ENCODE measurements at regions not wholly inside any gene's neighbourhood (a gene's known extent, or its start where the extent isn't known, plus 50 kb on each side); places are given as distances from the start of the nearest gene placed in this dataset.

DNA sequence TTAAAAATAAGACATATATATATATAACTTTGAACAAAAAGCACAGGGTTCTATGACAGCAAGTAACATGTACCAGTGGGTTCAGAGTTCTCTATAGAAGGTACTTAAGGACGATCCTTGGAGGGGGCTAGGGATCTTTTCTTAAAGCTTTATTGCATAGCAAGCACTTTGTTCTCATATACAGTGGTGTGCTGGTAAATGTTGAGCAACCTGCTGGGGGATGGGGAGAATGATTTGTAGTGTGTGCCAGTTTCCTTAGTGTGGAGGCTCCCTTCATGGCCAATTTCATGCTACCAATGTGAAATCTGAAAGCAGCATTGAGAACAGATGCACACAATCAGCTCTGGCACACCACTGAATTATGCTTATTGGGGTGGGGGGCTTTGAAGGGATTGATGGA, 69.5 kb upstream of the NFASC start:
- H3K9me3 ChIP-seq (ENCODE audit: control insufficient read depth in 2 of 2, low read length in 2 of 2) = no peaks in the 10 kb centered on the region
- no peak overlapping the region for H3K27ac ChIP-seq (ENCODE audit: low read length)
- no peak overlapping the region for H3K9ac ChIP-seq (ENCODE audit: low read length in 2 of 2)
- no peaks in the 10 kb centered on the region for H3K36me3 ChIP-seq (ENCODE audit: control insufficient read depth in 2 of 2, insufficient read depth in 2 of 2, low read length in 2 of 2)
- no peak overlapping the region for H3K4me3 ChIP-seq (ENCODE audit: low read length in 2 of 2)
- peaks cover 0 to 2% of the 10 kb centered on the region in 2 donors for H3K27me3 ChIP-seq (ENCODE audit: control insufficient read depth in 1 of 2, insufficient read depth in 2 of 2, low read length in 2 of 2)
- no peaks in the 10 kb centered on the region for H3K4me1 ChIP-seq (ENCODE audit: control insufficient read depth, insufficient read depth, low read length)

- Histone ChIP-seq H3K4me1 (ENCODE audit: control insufficient read depth, insufficient read depth, low read length) (peaks cover 6% of the 10 kb centered on the region), H3K4me3 (ENCODE audit: low read length in 2 of 2) (no peak overlapping the region), H3K27me3 (ENCODE audit: control insufficient read depth in 1 of 2, insufficient read depth in 2 of 2, low read length in 2 of 2) (peaks cover 0 to 2% of the 10 kb centered on the region in 2 donors), H3K36me3 (ENCODE audit: control insufficient read depth in 2 of 2, insufficient read depth in 2 of 2, low read length in 2 of 2) (no peaks in the 10 kb centered on the region), H3K9ac (ENCODE audit: low read length in 2 of 2) (no peak overlapping the region), H3K27ac (ENCODE audit: low read length) (no peak overlapping the region), H3K9me3 (ENCODE audit: control insufficient read depth in 2 of 2, low read length in 2 of 2) (no peaks in the 10 kb centered on the region)
Observed at GRCh38 chr1:204802401-204803175, 68.1 kb upstream of the NFASC start.

GRCh38 chr1:204803607-204804006, 67.1 kb upstream of the NFASC start:
- Histone ChIP-seq H3K4me3 (ENCODE audit: low read length in 2 of 2) (no peak overlapping the region), H3K9ac (ENCODE audit: low read length in 2 of 2) (no peak overlapping the region), H3K36me3 (ENCODE audit: control insufficient read depth in 2 of 2, insufficient read depth in 2 of 2, low read length in 2 of 2) (no peaks in the 10 kb centered on the region), H3K9me3 (ENCODE audit: control insufficient read depth in 2 of 2, low read length in 2 of 2) (no peaks in the 10 kb centered on the region), H3K27ac (ENCODE audit: low read length) (no peak overlapping the region), H3K27me3 (ENCODE audit: control insufficient read depth in 1 of 2, insufficient read depth in 2 of 2, low read length in 2 of 2) (peaks cover 0 to 2% of the 10 kb centered on the region in 2 donors), H3K4me1 (ENCODE audit: control insufficient read depth, insufficient read depth, low read length) (peaks cover 10% of the 10 kb centered on the region)

DNA sequence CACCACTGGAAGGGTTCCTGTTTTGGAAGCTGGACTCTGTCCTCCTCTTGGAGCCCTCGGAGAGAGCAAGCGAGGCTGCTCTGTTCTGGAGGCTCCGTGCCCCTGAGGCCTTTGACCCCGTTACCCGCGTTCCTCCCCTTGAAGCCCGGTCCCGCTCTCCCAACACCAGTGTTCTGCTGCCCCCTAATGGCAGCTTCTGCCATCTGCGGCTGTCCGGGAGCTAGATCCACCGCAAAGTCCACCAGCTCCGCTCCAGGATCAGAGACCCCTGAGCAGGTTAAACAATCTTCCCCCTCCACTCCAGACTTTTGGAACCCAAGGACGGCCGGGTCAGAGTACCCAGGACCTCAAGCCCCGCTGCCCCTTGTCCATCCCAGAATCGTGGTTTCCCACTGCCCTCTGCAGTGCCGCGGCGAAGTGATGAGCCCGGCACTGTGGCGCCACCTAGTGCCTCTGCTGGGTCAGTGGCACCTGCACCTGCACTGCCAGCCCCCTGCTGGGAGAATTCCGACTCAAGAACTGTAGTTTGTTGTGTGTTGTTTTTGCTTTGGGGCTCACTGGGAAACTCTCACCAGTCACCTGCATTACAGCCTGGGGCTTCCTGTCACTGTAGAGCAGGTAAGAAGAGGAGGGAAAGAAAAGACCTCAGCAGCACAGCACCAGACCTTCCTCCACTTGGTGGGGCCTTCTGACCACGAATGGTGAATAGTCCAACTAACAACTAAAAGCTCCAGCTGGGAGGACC, 63.5 kb upstream of the NFASC start:
- H3K27ac ChIP-seq (ENCODE audit: low read length) = no peak overlapping the region
- H3K36me3 ChIP-seq (ENCODE audit: control insufficient read depth in 2 of 2, insufficient read depth in 2 of 2, low read length in 2 of 2) = no peaks in the 10 kb centered on the region
- no peak overlapping the region for H3K9ac ChIP-seq (ENCODE audit: low read length in 2 of 2)
- H3K4me1 ChIP-seq (ENCODE audit: control insufficient read depth, insufficient read depth, low read length) = peaks cover 10% of the 10 kb centered on the region
- no peaks in the 10 kb centered on the region for H3K9me3 ChIP-seq (ENCODE audit: control insufficient read depth in 2 of 2, low read length in 2 of 2)
- no peaks in the 10 kb centered on the region for H3K27me3 ChIP-seq (ENCODE audit: control insufficient read depth in 1 of 2, insufficient read depth in 2 of 2, low read length in 2 of 2)
- peak overlapping the region; percentile 76 to 78 for H3K4me3 ChIP-seq (ENCODE audit: low read length in 2 of 2)

DNA sequence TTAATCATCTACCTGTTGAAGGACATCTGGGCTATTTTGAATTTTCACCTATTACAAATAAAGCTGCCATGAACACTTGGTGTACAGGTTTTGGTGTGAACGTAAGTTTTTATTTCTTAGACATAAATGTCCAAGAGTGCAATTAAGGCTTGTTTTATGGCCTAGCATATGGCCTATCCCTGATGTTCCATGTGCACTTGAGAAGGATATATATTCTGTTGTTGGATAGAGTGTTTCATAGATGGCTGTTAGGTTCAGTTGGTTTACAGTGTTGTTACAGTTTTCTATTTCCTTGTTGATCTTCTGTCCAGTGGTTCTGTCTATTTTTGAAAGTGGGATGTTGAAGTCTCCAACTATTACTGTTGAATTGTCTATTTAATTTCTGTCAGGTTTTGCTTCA, 61.2 kb upstream of the NFASC start:
- Histone ChIP-seq H3K36me3 (ENCODE audit: control insufficient read depth in 2 of 2, insufficient read depth in 2 of 2, low read length in 2 of 2) (no peaks in the 10 kb centered on the region), H3K9ac (ENCODE audit: low read length in 2 of 2) (no peak overlapping the region), H3K27me3 (ENCODE audit: control insufficient read depth in 1 of 2, insufficient read depth in 2 of 2, low read length in 2 of 2) (no peaks in the 10 kb centered on the region), H3K4me3 (ENCODE audit: low read length in 2 of 2) (no peak overlapping the region), H3K4me1 (ENCODE audit: control insufficient read depth, insufficient read depth, low read length) (peaks cover 22% of the 10 kb centered on the region), H3K9me3 (ENCODE audit: control insufficient read depth in 2 of 2, low read length in 2 of 2) (no peaks in the 10 kb centered on the region), H3K27ac (ENCODE audit: low read length) (no peak overlapping the region)

DNA sequence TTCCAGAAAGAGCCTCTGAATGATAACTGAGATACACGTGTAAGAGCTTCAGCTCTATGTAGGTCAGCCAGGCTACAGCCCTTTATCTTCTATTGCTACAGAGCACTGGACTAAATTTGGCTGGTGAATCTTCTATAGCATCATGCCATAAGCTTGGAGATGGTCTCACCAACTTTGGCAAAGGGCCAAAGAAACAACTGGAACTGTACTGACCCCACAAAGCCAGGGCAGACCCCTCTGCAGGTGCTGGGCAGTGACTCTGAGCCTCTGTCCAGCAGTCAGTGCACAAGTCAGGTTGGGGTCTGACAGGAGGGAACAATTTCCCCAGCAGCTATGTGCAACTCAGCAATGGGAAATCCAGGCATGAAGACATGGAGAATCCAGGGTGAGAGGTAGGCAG, 57.8 kb upstream of the NFASC start:
- Histone ChIP-seq H3K9me3 (ENCODE audit: control insufficient read depth in 2 of 2, low read length in 2 of 2) (no peaks in the 10 kb centered on the region), H3K4me1 (ENCODE audit: control insufficient read depth, insufficient read depth, low read length) (peaks cover 22% of the 10 kb centered on the region), H3K9ac (ENCODE audit: low read length in 2 of 2) (no peak overlapping the region), H3K27me3 (ENCODE audit: control insufficient read depth in 1 of 2, insufficient read depth in 2 of 2, low read length in 2 of 2) (no peaks in the 10 kb centered on the region), H3K36me3 (ENCODE audit: control insufficient read depth in 2 of 2, insufficient read depth in 2 of 2, low read length in 2 of 2) (no peaks in the 10 kb centered on the region), H3K4me3 (ENCODE audit: low read length in 2 of 2) (no peak overlapping the region), H3K27ac (ENCODE audit: low read length) (no peak overlapping the region)

- Histone ChIP-seq H3K9ac (ENCODE audit: low read length in 2 of 2) (no peak overlapping the region), H3K4me1 (ENCODE audit: control insufficient read depth, insufficient read depth, low read length) (peaks cover 22% of the 10 kb centered on the region), H3K27ac (ENCODE audit: low read length) (peak overlapping the region; percentile 31), H3K9me3 (ENCODE audit: control insufficient read depth in 2 of 2, low read length in 2 of 2) (no peaks in the 10 kb centered on the region), H3K36me3 (ENCODE audit: control insufficient read depth in 2 of 2, insufficient read depth in 2 of 2, low read length in 2 of 2) (no peaks in the 10 kb centered on the region), H3K4me3 (ENCODE audit: low read length in 2 of 2) (no peak overlapping the region), H3K27me3 (ENCODE audit: control insufficient read depth in 1 of 2, insufficient read depth in 2 of 2, low read length in 2 of 2) (no peaks in the 10 kb centered on the region)
Observed at GRCh38 chr1:204813522-204813921, 57.1 kb upstream of the NFASC start.

GRCh38 chr1:204814166-204814884, 56.3 kb upstream of the NFASC start:
- Histone ChIP-seq H3K4me3 (ENCODE audit: low read length in 2 of 2) (no peak overlapping the region), H3K36me3 (ENCODE audit: control insufficient read depth in 2 of 2, insufficient read depth in 2 of 2, low read length in 2 of 2) (no peaks in the 10 kb centered on the region), H3K27me3 (ENCODE audit: control insufficient read depth in 1 of 2, insufficient read depth in 2 of 2, low read length in 2 of 2) (no peaks in the 10 kb centered on the region), H3K9me3 (ENCODE audit: control insufficient read depth in 2 of 2, low read length in 2 of 2) (no peaks in the 10 kb centered on the region), H3K4me1 (ENCODE audit: control insufficient read depth, insufficient read depth, low read length) (peaks cover 30% of the 10 kb centered on the region), H3K27ac (ENCODE audit: low read length) (peak overlapping the region; percentile 53), H3K9ac (ENCODE audit: low read length in 2 of 2) (no peak overlapping the region)

DNA sequence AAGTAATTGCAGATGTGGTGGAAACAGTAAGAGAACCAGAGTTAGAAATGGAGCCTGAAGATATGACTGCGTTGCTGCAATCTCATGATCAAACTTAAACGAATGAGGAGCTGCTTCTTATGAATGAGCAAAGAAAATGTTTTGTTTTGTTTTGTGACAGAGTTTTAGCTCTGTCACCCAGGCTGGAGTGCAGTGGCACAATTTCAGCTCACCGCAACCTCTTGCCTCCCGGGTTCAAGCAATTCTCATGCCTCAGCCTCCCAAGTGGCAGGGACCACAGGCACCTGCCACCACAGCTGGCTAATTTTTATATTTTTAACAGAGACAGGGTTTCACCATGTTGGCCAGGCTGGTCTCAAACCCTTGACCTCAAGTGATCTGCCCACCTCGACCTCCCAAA, 53.3 kb upstream of the NFASC start:
- Histone ChIP-seq H3K27me3 (ENCODE audit: control insufficient read depth in 1 of 2, insufficient read depth in 2 of 2, low read length in 2 of 2) (no peaks in the 10 kb centered on the region), H3K27ac (ENCODE audit: low read length) (no peak overlapping the region), H3K9ac (ENCODE audit: low read length in 2 of 2) (no peak overlapping the region), H3K9me3 (ENCODE audit: control insufficient read depth in 2 of 2, low read length in 2 of 2) (no peaks in the 10 kb centered on the region), H3K4me3 (ENCODE audit: low read length in 2 of 2) (no peak overlapping the region), H3K4me1 (ENCODE audit: control insufficient read depth, insufficient read depth, low read length) (peaks cover 59% of the 10 kb centered on the region), H3K36me3 (ENCODE audit: control insufficient read depth in 2 of 2, insufficient read depth in 2 of 2, low read length in 2 of 2) (no peaks in the 10 kb centered on the region)

GRCh38 chr1:204818998-204819397, 51.7 kb upstream of the NFASC start:
- Histone ChIP-seq H3K27ac (ENCODE audit: low read length) (peak overlapping the region; percentile 91), H3K36me3 (ENCODE audit: control insufficient read depth in 2 of 2, insufficient read depth in 2 of 2, low read length in 2 of 2) (no peaks in the 10 kb centered on the region), H3K4me1 (ENCODE audit: control insufficient read depth, insufficient read depth, low read length) (peaks cover 60% of the 10 kb centered on the region), H3K4me3 (ENCODE audit: low read length in 2 of 2) (peak overlapping the region in 1 of 2 donors; percentile 8), H3K9me3 (ENCODE audit: control insufficient read depth in 2 of 2, low read length in 2 of 2) (no peaks in the 10 kb centered on the region), H3K9ac (ENCODE audit: low read length in 2 of 2) (peak overlapping the region; percentile 40 to 64), H3K27me3 (ENCODE audit: control insufficient read depth in 1 of 2, insufficient read depth in 2 of 2, low read length in 2 of 2) (no peaks in the 10 kb centered on the region)

All from stomach smooth muscle (tissue), 2 donors.